ENCODE measurements at regions not wholly inside any gene's neighbourhood (a gene's known extent, or its start where the extent isn't known, plus 50 kb on each side); places are given as distances from the start of the nearest gene placed in this dataset.

DNA sequence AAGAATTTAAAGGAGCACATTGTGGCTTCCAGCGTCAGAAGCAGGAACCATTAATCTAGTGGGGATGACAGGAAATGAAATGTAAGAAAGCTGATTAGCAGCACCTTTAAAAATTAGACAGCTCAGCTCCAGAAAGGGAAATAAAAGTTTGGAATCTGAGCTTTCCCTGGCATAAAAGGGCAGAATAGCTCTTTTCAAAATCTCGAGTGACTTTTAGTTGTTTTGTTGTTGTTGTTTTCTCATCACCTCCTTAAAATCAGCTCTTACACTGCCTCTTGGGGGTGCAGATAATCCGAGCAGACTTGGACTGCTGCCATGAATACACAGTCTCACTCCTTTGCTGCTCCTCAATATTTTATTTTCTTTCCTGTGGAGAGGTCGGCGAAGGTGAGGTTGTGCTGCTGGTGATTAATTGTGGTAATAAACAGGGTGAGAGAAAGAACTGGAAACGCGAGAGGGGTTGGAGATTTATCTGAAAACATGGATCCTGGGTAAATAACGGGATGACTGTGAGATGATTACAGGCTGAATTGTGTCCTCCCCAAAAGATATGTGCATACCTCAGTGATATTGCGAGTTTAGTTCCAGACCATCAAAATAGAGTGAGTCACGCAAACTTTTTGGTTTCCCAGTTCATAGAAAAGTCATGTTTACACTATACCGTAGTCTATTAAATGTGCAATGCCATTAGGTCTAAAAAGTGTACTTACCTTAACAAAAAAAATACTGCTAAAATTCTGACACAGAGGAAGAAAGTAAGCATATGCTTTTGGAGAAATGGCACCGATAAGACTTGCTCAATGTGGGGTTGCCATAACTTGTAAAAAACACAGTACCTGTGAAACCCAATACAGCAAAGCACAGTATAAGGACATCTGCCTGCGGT is 787.7 kb downstream of the UQCRFS1 start:
- Histone ChIP-seq H3K4me1 (ENCODE audit: insufficient read depth, insufficient read length) (peaks cover 20% of the 10 kb centered on the region), H3K36me3 (ENCODE audit: insufficient read depth, insufficient read length, low read length) (no peaks in the 10 kb centered on the region), H3K27me3 (ENCODE audit: insufficient read depth, insufficient read length) (no peaks in the 10 kb centered on the region), H3K9ac (ENCODE audit: insufficient read length, low read depth) (no peak overlapping the region), H3K9me3 (ENCODE audit: insufficient read depth, low read length) (no peaks in the 10 kb centered on the region), H3K4me3 (ENCODE audit: insufficient read length, low read depth) (no peak overlapping the region)
- DNase-seq (ENCODE audit: low read depth, low spot score) = no peak
- TF ChIP-seq YY1 (IDR thresholded peaks at IDR 0.05; ENCODE audit: insufficient read depth, insufficient read length) (no peak), ZNF274 (IDR thresholded peaks at IDR 0.05; ENCODE audit: low read depth, low read length) (no peak)

DNA sequence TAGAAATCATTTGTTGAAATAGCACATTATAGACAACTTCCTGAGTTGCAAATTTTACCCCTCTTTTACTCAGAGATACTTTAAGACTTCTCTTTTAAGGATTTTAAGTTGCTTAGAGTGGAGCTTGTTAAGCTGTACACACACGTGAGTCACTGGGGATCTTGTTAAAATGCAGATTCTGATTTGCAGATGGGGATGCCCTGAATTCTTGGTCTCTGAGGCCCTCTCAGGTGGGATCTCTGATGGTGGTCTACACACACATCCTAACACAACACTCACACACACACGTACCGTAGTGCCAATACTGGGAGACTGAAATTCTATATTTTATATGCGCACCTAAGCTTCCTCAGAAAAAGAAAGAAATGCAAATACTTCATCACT is 788.3 kb downstream of the UQCRFS1 start:
- H3K27me3 ChIP-seq (ENCODE audit: insufficient read depth, insufficient read length) = no peaks in the 10 kb centered on the region
- H3K4me3 ChIP-seq (ENCODE audit: insufficient read length, low read depth) = no peak overlapping the region
- no peak for DNase-seq (ENCODE audit: low read depth, low spot score)
- H3K4me1 ChIP-seq (ENCODE audit: insufficient read depth, insufficient read length) = peaks cover 20% of the 10 kb centered on the region
- no peaks in the 10 kb centered on the region for H3K9me3 ChIP-seq (ENCODE audit: insufficient read depth, low read length)
- H3K36me3 ChIP-seq (ENCODE audit: insufficient read depth, insufficient read length, low read length) = no peaks in the 10 kb centered on the region
- TF ChIP-seq ZNF274 (IDR thresholded peaks at IDR 0.05; ENCODE audit: low read depth, low read length) = no peak
- no peak for TF ChIP-seq SUZ12 (IDR thresholded peaks at IDR 0.05; ENCODE audit: extremely low read depth, insufficient read depth, insufficient read length)
- no peak for TF ChIP-seq YY1 (IDR thresholded peaks at IDR 0.05; ENCODE audit: insufficient read depth, insufficient read length)
- no peak overlapping the region for H3K9ac ChIP-seq (ENCODE audit: insufficient read length, low read depth)

- H3K27me3 ChIP-seq (ENCODE audit: insufficient read depth, insufficient read length) = no peaks in the 10 kb centered on the region
- no peaks in the 10 kb centered on the region for H3K36me3 ChIP-seq (ENCODE audit: insufficient read depth, insufficient read length, low read length)
- H3K4me1 ChIP-seq (ENCODE audit: insufficient read depth, insufficient read length) = peaks cover 20% of the 10 kb centered on the region
- DNase-seq (ENCODE audit: low read depth, low spot score) = peak; percentile 90
- H3K9ac ChIP-seq (ENCODE audit: insufficient read length, low read depth) = no peak overlapping the region
- no peak for TF ChIP-seq ZNF274 (IDR thresholded peaks at IDR 0.05; ENCODE audit: low read depth, low read length)
- no peak for TF ChIP-seq SUZ12 (IDR thresholded peaks at IDR 0.05; ENCODE audit: extremely low read depth, insufficient read depth, insufficient read length)
- no peak for TF ChIP-seq YY1 (IDR thresholded peaks at IDR 0.05; ENCODE audit: insufficient read depth, insufficient read length)
- no peak overlapping the region for H3K4me3 ChIP-seq (ENCODE audit: insufficient read length, low read depth)
- H3K9me3 ChIP-seq (ENCODE audit: insufficient read depth, low read length) = no peaks in the 10 kb centered on the region
Observed at GRCh38 chr19:28424077-28424476, 788.9 kb downstream of the UQCRFS1 start.

- Histone ChIP-seq H3K9me3 (ENCODE audit: insufficient read depth, low read length) (no peaks in the 10 kb centered on the region), H3K27me3 (ENCODE audit: insufficient read depth, insufficient read length) (no peaks in the 10 kb centered on the region), H3K4me3 (ENCODE audit: insufficient read length, low read depth) (no peak overlapping the region), H3K4me1 (ENCODE audit: insufficient read depth, insufficient read length) (peaks cover 17% of the 10 kb centered on the region), H3K9ac (ENCODE audit: insufficient read length, low read depth) (no peak overlapping the region), H3K36me3 (ENCODE audit: insufficient read depth, insufficient read length, low read length) (no peaks in the 10 kb centered on the region)
- DNase-seq (ENCODE audit: low read depth, low spot score) = no peak
- no peak for TF ChIP-seq SUZ12 (IDR thresholded peaks at IDR 0.05; ENCODE audit: extremely low read depth, insufficient read depth, insufficient read length)
- no peak for TF ChIP-seq YY1 (IDR thresholded peaks at IDR 0.05; ENCODE audit: insufficient read depth, insufficient read length)
- no peak for TF ChIP-seq ZNF274 (IDR thresholded peaks at IDR 0.05; ENCODE audit: low read depth, low read length)
Observed at GRCh38 chr19:28422791-28423650, 789.9 kb downstream of the UQCRFS1 start.

GRCh38 chr19:28422046-28422445 is 790.9 kb downstream of the UQCRFS1 start:
- Histone ChIP-seq H3K4me3 (ENCODE audit: insufficient read length, low read depth) (no peak overlapping the region), H3K9ac (ENCODE audit: insufficient read length, low read depth) (no peak overlapping the region), H3K27me3 (ENCODE audit: insufficient read depth, insufficient read length) (no peaks in the 10 kb centered on the region), H3K9me3 (ENCODE audit: insufficient read depth, low read length) (no peaks in the 10 kb centered on the region), H3K36me3 (ENCODE audit: insufficient read depth, insufficient read length, low read length) (no peaks in the 10 kb centered on the region), H3K4me1 (ENCODE audit: insufficient read depth, insufficient read length) (peaks cover 13% of the 10 kb centered on the region)
- no peak for DNase-seq (ENCODE audit: low read depth, low spot score)
- TF ChIP-seq SUZ12 (IDR thresholded peaks at IDR 0.05; ENCODE audit: extremely low read depth, insufficient read depth, insufficient read length) = no peak
- no peak for TF ChIP-seq YY1 (IDR thresholded peaks at IDR 0.05; ENCODE audit: insufficient read depth, insufficient read length)
- TF ChIP-seq ZNF274 (IDR thresholded peaks at IDR 0.05; ENCODE audit: low read depth, low read length) = no peak

DNA sequence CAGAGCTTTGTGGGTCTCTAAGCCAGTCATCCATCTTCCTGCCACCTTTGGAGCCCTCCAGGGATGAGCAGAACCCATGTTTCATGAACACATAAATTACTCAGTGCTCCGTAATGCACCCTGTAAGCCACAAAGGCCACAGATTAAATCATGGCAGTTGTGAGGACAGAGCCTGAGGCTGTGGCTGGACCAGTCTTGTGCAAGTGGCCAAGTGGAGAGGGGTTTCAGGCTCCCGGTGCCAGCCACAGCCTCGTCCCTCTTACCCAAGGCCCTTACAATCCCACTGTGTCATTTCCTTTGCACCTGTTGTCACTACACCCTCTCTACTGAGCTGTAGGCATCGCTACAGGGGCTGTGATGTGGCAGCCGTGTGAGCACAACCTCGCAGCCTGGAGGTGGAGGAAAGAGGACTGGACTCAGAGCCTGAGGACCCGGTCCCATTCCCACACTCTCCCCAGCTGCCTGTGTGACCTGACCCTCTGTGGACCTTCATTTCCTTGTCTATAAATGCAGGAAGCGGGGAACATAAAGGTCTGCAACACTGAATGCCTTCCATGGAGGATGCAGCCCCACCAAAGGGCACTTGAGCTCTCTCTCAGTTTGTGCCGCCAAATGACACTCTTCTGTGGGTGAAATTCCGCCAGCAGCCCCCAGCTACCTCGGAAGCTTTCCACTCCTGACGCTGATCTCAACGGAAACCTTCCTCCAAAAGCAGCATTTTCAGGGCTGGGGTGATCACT is 792.0 kb downstream of the UQCRFS1 start:
- H3K9me3 ChIP-seq (ENCODE audit: insufficient read depth, low read length) = no peaks in the 10 kb centered on the region
- TF ChIP-seq SUZ12 (IDR thresholded peaks at IDR 0.05; ENCODE audit: extremely low read depth, insufficient read depth, insufficient read length) (no peak), ZNF274 (IDR thresholded peaks at IDR 0.05; ENCODE audit: low read depth, low read length) (no peak), YY1 (IDR thresholded peaks at IDR 0.05; ENCODE audit: insufficient read depth, insufficient read length) (no peak)
- no peak for DNase-seq (ENCODE audit: low read depth, low spot score)

More for the DNA sequence above, 792.0 kb downstream of the UQCRFS1 start:
- H3K4me1 ChIP-seq (ENCODE audit: insufficient read depth, insufficient read length) = peaks cover 8% of the 10 kb centered on the region
- H3K36me3 ChIP-seq (ENCODE audit: insufficient read depth, insufficient read length, low read length) = no peaks in the 10 kb centered on the region
- H3K4me3 ChIP-seq (ENCODE audit: insufficient read length, low read depth) = no peak overlapping the region
- H3K27me3 ChIP-seq (ENCODE audit: insufficient read depth, insufficient read length) = no peaks in the 10 kb centered on the region
- H3K9ac ChIP-seq (ENCODE audit: insufficient read length, low read depth) = no peak overlapping the region

Measured in NT2/D1 (cell line).